ENCODE measurements at regions not wholly inside any gene's neighbourhood (a gene's known extent, or its start where the extent isn't known, plus 50 kb on each side); places are given as distances from the start of the nearest gene placed in this dataset.

DNA sequence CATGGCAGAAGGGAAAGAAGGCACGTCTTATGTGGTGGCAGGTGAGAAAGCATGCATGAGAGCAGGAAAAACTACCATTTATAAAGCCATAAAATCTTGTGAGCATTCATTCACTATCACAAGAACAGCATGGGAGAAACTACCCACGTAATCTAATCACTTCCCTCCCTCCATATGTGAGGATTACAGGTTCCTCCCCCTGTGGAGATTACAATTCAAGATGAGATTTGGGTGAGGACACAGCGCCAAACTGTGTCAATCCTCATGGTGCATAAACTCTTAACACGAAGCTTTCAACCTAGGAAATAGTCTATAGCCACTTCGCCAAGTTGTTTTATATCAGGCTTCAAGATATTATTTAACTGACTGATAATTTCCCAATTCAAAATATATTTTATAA, 595.5 kb downstream of the FBXO15 start:
- H3K4me3 ChIP-seq (ENCODE audit: low read depth, low read length, poor library complexity, severe bottlenecking): no peak overlapping the region
- H3K4me1 ChIP-seq (ENCODE audit: insufficient read depth, low read length, poor library complexity, severe bottlenecking): no peaks in the 10 kb centered on the region
- CTCF ChIA-PET: no interaction called here
- POLR2A ChIA-PET (ENCODE audit: low non-redundant PET): no interaction called here
- H3K9me3 ChIP-seq (ENCODE audit: low read depth, low read length, poor library complexity, severe bottlenecking): peaks cover 4% of the 10 kb centered on the region
- TF ChIP-seq, protein P1, sequence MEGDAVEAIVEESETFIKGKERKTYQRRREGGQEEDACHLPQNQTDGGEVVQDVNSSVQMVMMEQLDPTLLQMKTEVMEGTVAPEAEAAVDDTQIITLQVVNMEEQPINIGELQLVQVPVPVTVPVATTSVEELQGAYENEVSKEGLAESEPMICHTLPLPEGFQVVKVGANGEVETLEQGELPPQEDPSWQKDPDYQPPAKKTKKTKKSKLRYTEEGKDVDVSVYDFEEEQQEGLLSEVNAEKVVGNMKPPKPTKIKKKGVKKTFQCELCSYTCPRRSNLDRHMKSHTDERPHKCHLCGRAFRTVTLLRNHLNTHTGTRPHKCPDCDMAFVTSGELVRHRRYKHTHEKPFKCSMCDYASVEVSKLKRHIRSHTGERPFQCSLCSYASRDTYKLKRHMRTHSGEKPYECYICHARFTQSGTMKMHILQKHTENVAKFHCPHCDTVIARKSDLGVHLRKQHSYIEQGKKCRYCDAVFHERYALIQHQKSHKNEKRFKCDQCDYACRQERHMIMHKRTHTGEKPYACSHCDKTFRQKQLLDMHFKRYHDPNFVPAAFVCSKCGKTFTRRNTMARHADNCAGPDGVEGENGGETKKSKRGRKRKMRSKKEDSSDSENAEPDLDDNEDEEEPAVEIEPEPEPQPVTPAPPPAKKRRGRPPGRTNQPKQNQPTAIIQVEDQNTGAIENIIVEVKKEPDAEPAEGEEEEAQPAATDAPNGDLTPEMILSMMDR (conservative IDR thresholded peaks at IDR 0.05; ENCODE audit: low read depth, low read length): no peak
- TF ChIP-seq EZH2 (IDR thresholded peaks at IDR 0.05; ENCODE audit: borderline replicate concordance, low read depth, low read length, poor library complexity, severe bottlenecking): no peak
- no peak overlapping the region for H3K27ac ChIP-seq (ENCODE audit: low read depth, low read length, poor library complexity, severe bottlenecking)
- no peak for DNase-seq (ENCODE audit: low spot score)
- intact Hi-C loops (cut with micrococcal nuclease; ENCODE audit: unreplicated experiment): no loop called here
- H3K27me3 ChIP-seq (replicated peaks; ENCODE audit: insufficient read depth, low read depth, low read length, poor library complexity): no peaks in the 10 kb centered on the region
- H3K36me3 ChIP-seq (ENCODE audit: insufficient read depth, low read length, poor library complexity, severe bottlenecking): no peaks in the 10 kb centered on the region
- no TSS peak for BruUV-seq (replicated peaks)

DNA sequence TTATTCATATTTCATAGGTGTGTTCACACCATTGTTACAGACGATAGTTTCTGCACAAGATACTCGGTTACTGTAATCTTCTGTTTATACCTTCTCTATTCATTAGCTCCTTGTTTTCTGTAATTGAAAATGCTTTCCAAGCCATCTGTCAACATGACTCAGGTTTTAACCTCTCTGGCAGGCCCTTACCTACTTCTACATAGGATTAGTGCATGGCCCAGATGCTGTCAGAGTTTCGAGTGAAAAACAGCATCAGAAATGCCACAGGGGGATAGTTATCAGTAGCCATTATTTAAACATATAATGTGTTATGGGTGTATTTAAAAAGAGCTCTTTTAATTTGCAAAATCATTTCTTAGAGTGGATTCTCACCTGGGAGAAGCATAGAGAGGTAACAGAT, 596.4 kb downstream of the FBXO15 start:
- TF ChIP-seq, protein P1 (conservative IDR thresholded peaks at IDR 0.05; ENCODE audit: low read depth, low read length): no peak
- no peak for TF ChIP-seq EZH2 (IDR thresholded peaks at IDR 0.05; ENCODE audit: borderline replicate concordance, low read depth, low read length, poor library complexity, severe bottlenecking)
- no peak overlapping the region for H3K4me3 ChIP-seq (ENCODE audit: low read depth, low read length, poor library complexity, severe bottlenecking)
- H3K4me1 ChIP-seq (ENCODE audit: insufficient read depth, low read length, poor library complexity, severe bottlenecking): no peaks in the 10 kb centered on the region
- peaks cover 4% of the 10 kb centered on the region for H3K9me3 ChIP-seq (ENCODE audit: low read depth, low read length, poor library complexity, severe bottlenecking)
- H3K27ac ChIP-seq (ENCODE audit: low read depth, low read length, poor library complexity, severe bottlenecking): no peak overlapping the region
- no peaks in the 10 kb centered on the region for H3K27me3 ChIP-seq (replicated peaks; ENCODE audit: insufficient read depth, low read depth, low read length, poor library complexity)
- no peaks in the 10 kb centered on the region for H3K36me3 ChIP-seq (ENCODE audit: insufficient read depth, low read length, poor library complexity, severe bottlenecking)
- CTCF ChIA-PET: no interaction called here
- intact Hi-C loops (cut with micrococcal nuclease; ENCODE audit: unreplicated experiment): no loop called here
- no peak for DNase-seq (ENCODE audit: low spot score)
- BruUV-seq (replicated peaks): no TSS peak
- POLR2A ChIA-PET (ENCODE audit: low non-redundant PET): no interaction called here

DNA sequence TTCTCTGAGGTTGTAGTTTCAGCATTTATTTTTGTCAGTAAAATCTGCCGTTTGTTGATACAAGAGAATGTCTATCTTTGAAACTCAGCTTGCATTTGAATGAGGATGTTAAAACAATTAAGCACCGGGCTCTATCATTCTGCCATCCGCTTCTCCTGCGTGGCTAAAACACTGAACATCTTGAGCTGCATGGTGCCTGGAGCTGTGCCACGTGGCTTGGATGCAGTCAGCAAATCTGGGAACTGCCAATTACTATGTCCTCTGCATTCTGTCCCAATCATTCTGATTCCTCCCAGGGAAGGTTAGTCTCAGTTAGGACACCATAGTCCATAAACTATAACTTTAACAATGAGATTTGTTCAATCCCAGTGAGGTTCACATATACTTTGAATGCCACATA, 598.4 kb downstream of the FBXO15 start:
- DNase-seq (ENCODE audit: low spot score): no peak

More for the DNA sequence above, 598.4 kb downstream of the FBXO15 start:
- POLR2A ChIA-PET (ENCODE audit: low non-redundant PET): no interaction called here
- Histone ChIP-seq H3K27me3 (replicated peaks; ENCODE audit: insufficient read depth, low read depth, low read length, poor library complexity) (no peaks in the 10 kb centered on the region), H3K4me1 (ENCODE audit: insufficient read depth, low read length, poor library complexity, severe bottlenecking) (no peaks in the 10 kb centered on the region), H3K36me3 (ENCODE audit: insufficient read depth, low read length, poor library complexity, severe bottlenecking) (no peaks in the 10 kb centered on the region), H3K9me3 (ENCODE audit: low read depth, low read length, poor library complexity, severe bottlenecking) (peaks cover 7% of the 10 kb centered on the region), H3K27ac (ENCODE audit: low read depth, low read length, poor library complexity, severe bottlenecking) (no peak overlapping the region), H3K4me3 (ENCODE audit: low read depth, low read length, poor library complexity, severe bottlenecking) (no peak overlapping the region)
- TF ChIP-seq, protein P1 (conservative IDR thresholded peaks at IDR 0.05; ENCODE audit: low read depth, low read length): no peak
- no peak for TF ChIP-seq EZH2 (IDR thresholded peaks at IDR 0.05; ENCODE audit: borderline replicate concordance, low read depth, low read length, poor library complexity, severe bottlenecking)
- no TSS peak for BruUV-seq (replicated peaks)
- intact Hi-C loops (cut with micrococcal nuclease; ENCODE audit: unreplicated experiment): no loop called here
- CTCF ChIA-PET: no interaction called here

Measured in A673 (cell line).